ENCODE measurements at regions not wholly inside any gene's neighbourhood (a gene's known extent, or its start where the extent isn't known, plus 50 kb on each side); places are given as distances from the start of the nearest gene placed in this dataset.
A peak's percentile ranks its signal among the peaks of the same experiment; 100 is the strongest.

- intact Hi-C loops (cut with DNase I): no loop called here
- TF ChIP-seq CTCF (IDR thresholded peaks at IDR 0.05) (no peak), POLR2A (IDR thresholded peaks at IDR 0.05) (no peak)
Observed at GRCh38 chr2:199679883-199680282, 171.1 kb downstream of the FTCDNL1 start.

GRCh38 chr2:199677881-199678280 is 173.1 kb downstream of the FTCDNL1 start:
- Histone ChIP-seq H3K9me3 (no peaks in the 10 kb centered on the region), H3K4me1 (peaks cover 0 to 6% (median 0%) of the 10 kb centered on the region in 4 donors), H3K27ac (peak overlapping the region in 1 of 3 donors; percentile 56), H3K36me3 (no peaks in the 10 kb centered on the region), H3K27me3 (no peaks in the 10 kb centered on the region), H3K4me3 (no peak overlapping the region)
- TF ChIP-seq CTCF (IDR thresholded peaks at IDR 0.05) (no peak), POLR2A (IDR thresholded peaks at IDR 0.05) (no peak)
- ATAC-seq: peak; percentile 78 to 95 (median 90)
- intact Hi-C loops (cut with DNase I): no loop called here
- no peak for DNase-seq
- 34% methylated on average over 4 of the region's 4 CpGs for WGBS (ENCODE audit: insufficient coverage, low coverage, low lambda C conversion rate, missing lambda C conversion rate)

More at GRCh38 chr2:199679883-199680282, 171.1 kb downstream of the FTCDNL1 start:
- Histone ChIP-seq H3K4me1 (peaks cover 0 to 6% (median 0%) of the 10 kb centered on the region in 4 donors), H3K27me3 (no peaks in the 10 kb centered on the region), H3K9me3 (no peaks in the 10 kb centered on the region), H3K27ac (no peak overlapping the region), H3K36me3 (no peaks in the 10 kb centered on the region), H3K4me3 (no peak overlapping the region)
- 87% methylated on average over 1 of the region's 1 CpG for WGBS (ENCODE audit: insufficient coverage, low coverage, low lambda C conversion rate, missing lambda C conversion rate)
- DNase-seq (no peak), ATAC-seq (no peak)

- intact Hi-C loops (cut with DNase I): no loop called here
- H3K36me3 ChIP-seq: no peaks in the 10 kb centered on the region
- no peak overlapping the region for H3K4me3 ChIP-seq
- DNase-seq (no peak), ATAC-seq (no peak)
- H3K9me3 ChIP-seq: no peaks in the 10 kb centered on the region
- TF ChIP-seq CTCF (IDR thresholded peaks at IDR 0.05) (no peak), POLR2A (IDR thresholded peaks at IDR 0.05) (no peak)
- H3K4me1 ChIP-seq: no peaks in the 10 kb centered on the region
- H3K27ac ChIP-seq: no peak overlapping the region
- WGBS (ENCODE audit: insufficient coverage, low coverage, low lambda C conversion rate, missing lambda C conversion rate): 67% methylated on average over 3 of the region's 3 CpGs
- no peaks in the 10 kb centered on the region for H3K27me3 ChIP-seq
Observed at GRCh38 chr2:199668645-199669044, 182.3 kb downstream of the FTCDNL1 start.

GRCh38 chr2:199663157-199663556 is 187.8 kb downstream of the FTCDNL1 start:
- ATAC-seq: no peak
- no peak for DNase-seq
- TF ChIP-seq CTCF (IDR thresholded peaks at IDR 0.05) (no peak), POLR2A (IDR thresholded peaks at IDR 0.05) (no peak)
- Histone ChIP-seq H3K9me3 (no peaks in the 10 kb centered on the region), H3K27me3 (no peaks in the 10 kb centered on the region), H3K27ac (no peak overlapping the region), H3K4me3 (no peak overlapping the region), H3K4me1 (no peaks in the 10 kb centered on the region), H3K36me3 (no peaks in the 10 kb centered on the region)
- 46% methylated on average over 6 of the region's 6 CpGs for WGBS (ENCODE audit: insufficient coverage, low coverage, low lambda C conversion rate, missing lambda C conversion rate)
- intact Hi-C loops (cut with DNase I): no loop called here

GRCh38 chr2:199662255-199662654 is 188.7 kb downstream of the FTCDNL1 start:
- TF ChIP-seq CTCF (IDR thresholded peaks at IDR 0.05) (no peak), POLR2A (IDR thresholded peaks at IDR 0.05) (no peak)
- intact Hi-C loops (cut with DNase I): no loop called here
- Histone ChIP-seq H3K36me3 (no peaks in the 10 kb centered on the region), H3K27ac (no peak overlapping the region), H3K9me3 (no peaks in the 10 kb centered on the region), H3K4me3 (no peak overlapping the region), H3K4me1 (no peaks in the 10 kb centered on the region), H3K27me3 (no peaks in the 10 kb centered on the region)
- 42% methylated on average over 8 of the region's 8 CpGs for WGBS (ENCODE audit: insufficient coverage, low coverage, low lambda C conversion rate, missing lambda C conversion rate)
- no peak for DNase-seq
- ATAC-seq: no peak

Data from right lobe of liver (tissue), 6 donors.